Endometrial microvascular endothelial cells (primary cell): ENCODE measurements at regions not wholly inside any gene's neighbourhood (a gene's known extent, or its start where the extent isn't known, plus 50 kb on each side); places are given as distances from the start of the nearest gene placed in this dataset.
"Not testable (repeated sequence)": the region's sequence is repeated elsewhere in the genome, so short reads cannot be mapped to it uniquely, and the experiment has no call there.

Experiments used
- in situ Hi-C: cut with HindIII; loops from 2 replicates; pipeline ENCODE4 v1.10.0; 2017; ENCODE audit warnings: low sequenced_read_pairs, low pct_unique_long_range_greater_than_20kb; ENCODE audit errors: inconsistent ontology term

DNA sequence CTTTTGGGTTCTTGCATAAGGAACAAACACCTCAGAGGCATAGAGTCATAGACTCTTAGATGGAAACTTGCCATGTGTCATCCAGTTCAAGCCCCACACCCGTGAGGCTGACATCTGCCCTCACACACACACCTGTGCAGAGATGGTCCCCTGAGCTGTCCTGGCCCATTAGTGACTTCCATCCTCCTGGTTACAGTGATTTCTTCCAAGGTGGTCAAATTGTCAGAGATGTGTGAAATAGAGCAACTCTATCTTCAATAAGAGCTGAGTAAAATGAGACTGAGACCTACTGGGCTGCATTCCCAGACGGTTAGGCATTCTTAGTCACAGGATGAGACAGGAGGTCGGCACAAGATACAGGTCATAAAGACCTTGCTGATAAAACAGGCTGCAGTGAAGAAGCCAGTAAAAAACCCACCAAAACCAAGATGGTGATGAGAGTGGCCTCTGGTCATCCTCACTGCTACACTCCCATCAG is 342.2 kb upstream of the TNRC6C start:
- in situ Hi-C loops, result no loop called here

DNA sequence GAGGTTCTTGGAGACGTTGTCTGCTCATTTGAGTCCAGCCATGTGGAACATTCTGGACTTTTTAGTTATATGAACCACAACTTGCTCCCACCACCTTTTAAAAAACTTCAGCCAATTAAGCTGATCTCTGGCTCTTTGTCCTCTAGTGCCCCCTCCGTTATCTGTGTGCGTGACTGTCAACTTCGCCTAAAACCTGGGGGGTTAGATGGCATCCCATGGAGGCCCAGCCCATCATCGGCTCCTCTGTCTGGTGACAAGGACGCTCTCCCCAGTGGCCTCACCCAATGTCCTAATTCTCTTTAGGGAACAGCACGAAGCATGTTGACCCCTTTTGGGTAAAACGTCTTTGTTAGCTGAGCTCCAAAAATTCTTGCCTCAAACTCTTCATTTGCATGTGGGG is 341.0 kb upstream of the TNRC6C start:
- in situ Hi-C loops, result no loop called here

DNA sequence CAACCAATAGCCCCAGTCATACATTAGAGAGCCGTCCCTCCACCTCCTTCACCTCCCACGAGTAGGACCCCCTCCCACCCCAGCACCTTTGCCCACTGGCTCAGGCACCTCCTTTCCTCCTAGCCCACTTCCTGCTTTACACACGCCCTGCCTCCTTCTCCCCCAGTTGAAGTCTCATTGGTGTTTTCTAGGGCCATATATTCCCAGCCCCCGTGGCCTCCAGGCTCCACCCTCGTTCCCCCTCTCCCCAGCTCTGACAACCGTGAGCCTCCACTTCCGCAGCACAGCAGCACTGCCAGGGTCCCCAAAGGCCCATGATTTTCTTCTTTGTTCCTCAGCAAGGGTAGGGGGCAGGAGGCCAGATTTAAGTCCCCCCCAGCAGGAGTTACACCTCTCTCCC is 340.3 kb upstream of the TNRC6C start:
- in situ Hi-C loops, result no loop called here

- in situ Hi-C loops, result no loop called here
Measured at GRCh38 chr17:77618731-77619130, 339.8 kb upstream of the TNRC6C start.

GRCh38 chr17:77619326-77619725 is 339.2 kb upstream of the TNRC6C start:
- in situ Hi-C loops, result no loop called here

GRCh38 chr17:77619851-77620250 is 338.7 kb upstream of the TNRC6C start:
- in situ Hi-C loops, result no loop called here

GRCh38 chr17:77620282-77620681 is 338.2 kb upstream of the TNRC6C start:
- in situ Hi-C loops, result no loop called here

GRCh38 chr17:77622084-77622483 is 336.4 kb upstream of the TNRC6C start:
- in situ Hi-C loops, result not testable (repeated sequence)

DNA sequence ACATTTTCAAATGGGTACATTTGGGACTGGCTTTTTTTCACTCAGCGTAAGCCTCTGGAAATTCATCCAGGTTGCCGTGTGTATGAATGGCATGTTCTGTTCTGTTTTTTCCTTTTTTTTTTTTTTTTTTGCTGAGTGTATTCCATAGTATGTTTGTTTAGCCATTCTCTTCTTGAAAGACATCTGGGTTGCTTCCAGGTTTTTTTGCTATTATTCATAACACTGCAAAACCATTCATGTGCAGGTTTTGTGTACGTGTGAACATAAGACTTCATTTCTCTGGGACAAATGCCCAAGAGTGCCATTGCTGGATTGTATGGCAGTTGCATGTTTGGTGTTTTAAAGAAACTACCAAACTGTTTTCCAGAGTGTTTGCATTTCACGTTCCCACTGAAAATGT is 335.9 kb upstream of the TNRC6C start:
- in situ Hi-C loops, result no loop called here

GRCh38 chr17:77623321-77623720 is 335.2 kb upstream of the TNRC6C start:
- in situ Hi-C loops, result not testable (repeated sequence)

GRCh38 chr17:77628035-77628434 is 330.5 kb upstream of the TNRC6C start:
- in situ Hi-C loops, result no loop called here

DNA sequence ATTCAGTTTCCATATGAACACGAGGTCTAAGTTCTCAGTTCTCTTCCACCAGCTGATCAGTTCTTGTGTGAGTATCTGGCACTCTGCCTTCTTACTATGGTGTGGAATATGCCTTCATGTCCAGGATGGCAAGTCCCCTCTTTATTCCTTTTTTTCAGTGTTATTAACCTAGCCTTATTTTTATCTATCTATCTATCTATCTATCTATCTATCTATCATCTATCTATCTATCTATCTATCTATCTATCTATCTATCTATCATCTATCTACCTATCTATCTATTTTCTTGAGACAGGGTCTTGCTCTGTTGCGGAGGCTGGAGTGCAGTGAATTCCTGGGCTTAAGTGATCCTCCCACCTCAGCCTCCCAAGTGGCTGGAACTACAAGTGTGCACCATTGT is 329.2 kb upstream of the TNRC6C start:
- in situ Hi-C loops, result not testable (repeated sequence)

DNA sequence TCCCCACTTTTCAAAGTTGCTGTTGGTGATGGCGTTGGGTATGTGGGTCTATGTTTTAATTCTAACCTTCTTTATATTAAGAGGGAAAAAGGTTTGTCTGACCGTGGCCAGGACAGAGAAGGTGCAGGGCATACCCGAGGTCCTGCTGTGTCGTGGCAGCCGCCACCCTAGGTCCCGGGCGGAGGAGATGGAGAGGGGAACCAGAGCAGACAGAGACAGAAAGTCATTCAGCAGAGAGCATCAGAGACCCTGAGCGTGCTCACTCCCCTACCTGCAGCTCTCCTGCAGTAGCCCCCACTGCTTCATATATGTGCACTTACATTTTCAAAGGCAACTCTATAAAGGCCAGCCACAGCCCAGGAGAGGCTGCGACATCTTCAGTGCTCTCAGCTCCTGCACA is 327.2 kb upstream of the TNRC6C start:
- in situ Hi-C loops, result no loop called here

DNA sequence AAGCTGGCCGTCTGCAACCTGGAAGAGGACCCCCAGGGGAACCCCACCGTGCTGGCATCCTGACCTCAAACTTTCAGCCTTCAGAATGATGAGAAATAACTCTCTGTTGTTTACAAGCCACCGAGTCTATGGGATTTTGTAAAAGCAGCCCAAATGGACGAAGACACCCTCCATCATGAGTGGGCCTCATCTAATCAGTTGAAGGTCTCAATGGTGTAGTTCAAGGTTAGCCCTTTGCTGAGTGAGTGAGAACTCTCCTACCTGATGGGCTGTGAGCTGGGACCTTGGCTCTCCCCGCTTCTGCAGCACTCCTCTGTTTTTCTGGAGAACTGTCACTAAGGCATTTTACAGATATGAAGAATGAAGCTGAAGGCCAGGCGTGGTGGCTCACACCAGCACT is 325.9 kb upstream of the TNRC6C start:
- in situ Hi-C loops, result no loop called here

- in situ Hi-C loops, result no loop called here
Measured at GRCh38 chr17:77634710-77635109, 323.8 kb upstream of the TNRC6C start.

- in situ Hi-C loops, result no loop called here
Measured at GRCh38 chr17:77635176-77635575, 323.3 kb upstream of the TNRC6C start.

DNA sequence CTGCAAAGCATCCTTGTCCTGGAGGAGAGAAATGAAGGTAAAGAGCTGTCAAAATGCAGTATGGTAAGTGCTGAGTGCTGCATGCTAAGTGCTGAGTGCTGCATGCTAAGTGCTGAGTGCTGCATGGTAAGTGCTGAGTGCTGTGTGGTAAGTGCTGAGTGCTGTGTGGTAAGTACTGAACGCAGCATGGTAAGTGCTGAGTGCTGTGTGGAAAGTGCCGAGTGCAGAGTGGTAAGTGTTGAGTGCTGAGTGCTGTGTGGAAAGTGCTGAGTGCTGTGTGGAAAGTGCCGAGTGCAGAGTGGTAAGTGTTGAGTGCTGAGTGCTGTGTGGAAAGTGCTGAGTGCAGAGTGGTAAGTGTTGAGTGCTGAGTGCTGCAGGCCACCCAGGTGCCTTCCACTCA is 322.7 kb upstream of the TNRC6C start:
- in situ Hi-C loops, result not testable (repeated sequence)

DNA sequence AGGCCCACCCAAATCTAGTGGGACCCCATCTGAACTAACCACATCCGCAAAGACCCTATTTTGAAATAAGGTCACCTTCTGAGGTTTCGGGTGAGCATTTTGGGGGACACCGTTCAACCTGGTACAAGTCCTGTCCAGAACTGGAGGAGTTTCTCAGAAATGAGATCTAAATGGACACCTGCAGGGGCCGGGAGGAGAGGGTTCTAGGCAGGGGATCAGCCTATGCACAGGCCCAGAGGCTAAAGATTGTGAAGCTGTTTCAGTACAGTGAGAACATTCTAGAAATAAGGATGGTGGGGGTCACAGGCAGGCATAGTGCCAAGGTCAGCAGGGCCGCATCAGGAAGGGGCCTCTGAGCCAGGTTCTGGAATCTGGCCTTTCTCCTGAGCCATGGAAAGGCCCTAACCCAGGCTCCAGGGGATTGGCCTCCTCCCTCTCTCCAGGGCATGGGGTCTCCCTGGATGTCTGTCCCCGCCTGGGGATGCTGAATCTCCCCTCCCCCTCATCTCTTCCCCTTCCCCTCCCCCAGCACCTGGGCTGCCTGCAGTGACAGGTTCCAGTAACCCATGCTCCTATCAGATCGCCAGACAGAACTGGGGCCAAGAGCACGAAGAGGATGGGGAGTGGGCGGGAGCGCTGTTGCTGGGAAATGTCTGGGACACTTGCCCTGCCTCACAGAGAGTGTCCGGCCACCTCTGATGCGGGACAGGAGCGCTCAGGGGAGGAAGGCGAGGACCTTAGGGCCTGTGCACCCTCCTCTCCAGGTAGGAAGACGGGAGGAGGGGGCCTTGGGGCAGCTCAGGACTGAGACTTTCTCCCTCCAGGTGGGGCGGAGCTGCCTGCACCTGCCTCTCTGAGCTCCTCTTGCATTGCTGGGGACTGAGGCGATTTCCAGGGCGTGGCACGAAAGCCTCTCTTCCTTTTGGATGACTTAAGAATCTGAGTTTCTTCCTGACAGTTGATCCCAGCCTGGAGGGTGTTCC is 321.4 kb upstream of the TNRC6C start:
- in situ Hi-C loops, result no loop called here

DNA sequence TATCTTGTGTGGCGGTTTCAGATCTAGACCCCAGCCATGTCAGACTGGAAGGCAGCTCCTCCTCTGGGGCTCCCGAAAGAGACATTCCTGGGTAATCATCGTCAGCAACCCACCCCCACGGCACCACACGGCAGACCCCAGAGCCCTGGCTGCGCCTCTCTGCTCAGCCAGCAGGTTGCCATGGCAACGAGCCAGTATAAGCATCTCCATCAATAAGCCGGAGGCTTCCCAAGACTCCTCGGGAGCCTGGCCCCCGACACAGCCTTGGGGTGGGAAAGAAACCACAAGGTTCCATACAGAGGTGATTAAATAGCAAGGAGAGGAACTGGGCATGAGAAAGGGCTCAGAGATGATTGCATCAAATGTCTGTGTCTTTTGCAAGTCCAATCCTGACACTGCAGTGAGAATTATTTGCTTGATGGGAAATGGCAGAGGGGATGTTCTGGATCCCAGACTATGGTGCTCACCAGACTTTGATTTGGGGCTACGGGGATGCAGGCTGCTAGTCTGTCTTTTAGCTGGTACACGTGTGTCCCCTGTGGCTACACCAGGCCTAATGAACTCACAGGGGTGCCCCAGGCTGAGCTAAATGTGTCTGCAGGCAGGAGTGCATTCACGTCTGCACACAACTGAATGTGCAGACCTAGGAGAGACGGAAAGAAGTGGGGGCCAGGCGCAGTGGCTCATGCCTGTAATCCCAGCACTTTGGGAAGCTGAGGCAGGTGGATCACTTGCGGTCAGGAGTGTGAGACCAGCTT is 320.5 kb upstream of the TNRC6C start:
- in situ Hi-C loops, result no loop called here

- in situ Hi-C loops, result no loop called here
Measured at GRCh38 chr17:77640252-77640651, 318.3 kb upstream of the TNRC6C start.
